HG02870 (cell line): ENCODE measurements at regions not wholly inside any gene's neighbourhood (a gene's known extent, or its start where the extent isn't known, plus 50 kb on each side); places are given as distances from the start of the nearest gene placed in this dataset.
"Not testable (repeated sequence)": the region's sequence is repeated elsewhere in the genome, so short reads cannot be mapped to it uniquely, and the experiment has no call there.

Source experiments
- ATAC-seq: cut with Tn5 transposase; IDR thresholded peaks from one replicate; pipeline ENCODE4 v1.9.1; 2021; ENCODE audit warnings: mild to moderate bottlenecking, moderate library complexity; ENCODE audit not compliant: unreplicated experiment

GRCh38 chr5:98231089-98231488 lies 542.4 kb upstream of the RGMB start:
- ATAC-seq, result no peak

GRCh38 chr5:98237794-98238193 lies 535.7 kb upstream of the RGMB start:
- not testable (repeated sequence) for ATAC-seq

- ATAC-seq, result no peak
Measured at GRCh38 chr5:98243972-98244371, 529.5 kb upstream of the RGMB start.

DNA sequence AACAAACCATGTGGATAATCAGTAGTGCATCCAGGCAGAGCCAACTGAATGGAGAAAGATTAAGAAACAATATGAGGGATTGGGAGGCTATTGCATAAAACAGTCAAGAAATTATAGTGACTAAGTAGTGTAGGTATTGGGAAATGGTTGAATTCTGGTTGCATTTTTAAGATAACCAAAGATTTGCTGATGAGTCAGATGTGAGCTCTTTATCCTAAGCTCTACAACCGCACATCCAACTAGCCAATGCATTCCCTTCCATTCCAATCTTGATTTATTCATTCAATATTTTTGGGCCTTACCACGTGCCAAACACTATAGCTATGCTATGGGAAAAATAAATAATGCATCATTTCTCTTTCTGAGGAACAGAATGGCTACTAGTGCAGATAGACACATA lies 524.5 kb upstream of the RGMB start:
- ATAC-seq, result no peak

- no peak for ATAC-seq
Measured at GRCh38 chr5:98258939-98259338, 514.5 kb upstream of the RGMB start.

DNA sequence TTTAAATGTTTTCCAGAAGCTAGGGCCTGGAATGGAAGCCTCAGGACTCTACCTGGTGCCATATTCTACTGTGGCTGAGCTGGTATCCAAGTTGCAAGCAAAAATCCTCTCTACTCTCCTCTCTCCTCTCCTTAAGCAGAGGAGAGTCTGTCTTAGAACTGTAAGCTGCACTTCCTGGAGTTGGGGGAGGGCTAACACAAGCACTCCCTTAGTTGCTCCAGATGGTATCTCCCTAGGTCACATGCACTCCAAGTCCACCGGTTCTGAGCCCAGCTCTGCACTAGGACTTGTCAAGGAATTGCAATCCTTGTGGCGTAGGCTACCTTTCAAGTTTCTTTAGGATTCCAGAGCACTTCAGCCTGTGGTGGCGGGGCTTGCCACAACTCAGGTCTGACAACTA lies 513.9 kb upstream of the RGMB start:
- no peak for ATAC-seq

DNA sequence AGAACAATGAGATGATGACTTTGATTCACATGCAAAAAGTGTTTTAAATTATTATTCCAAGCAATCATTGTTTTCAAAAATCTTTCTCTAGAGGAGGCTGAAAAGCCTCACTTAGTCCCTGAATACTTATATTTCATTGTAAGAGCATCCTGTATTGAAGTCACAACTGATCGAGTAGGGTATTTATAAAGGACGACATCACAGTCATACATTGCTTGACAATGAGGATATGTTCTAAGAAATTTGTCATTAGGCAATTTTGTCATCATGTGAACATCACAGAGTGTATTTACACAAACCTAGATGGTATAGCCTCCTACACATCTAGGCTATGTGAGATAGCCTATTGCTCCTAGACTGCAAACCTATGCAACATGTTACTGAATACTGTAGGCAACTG lies 510.4 kb upstream of the RGMB start:
- no peak for ATAC-seq

DNA sequence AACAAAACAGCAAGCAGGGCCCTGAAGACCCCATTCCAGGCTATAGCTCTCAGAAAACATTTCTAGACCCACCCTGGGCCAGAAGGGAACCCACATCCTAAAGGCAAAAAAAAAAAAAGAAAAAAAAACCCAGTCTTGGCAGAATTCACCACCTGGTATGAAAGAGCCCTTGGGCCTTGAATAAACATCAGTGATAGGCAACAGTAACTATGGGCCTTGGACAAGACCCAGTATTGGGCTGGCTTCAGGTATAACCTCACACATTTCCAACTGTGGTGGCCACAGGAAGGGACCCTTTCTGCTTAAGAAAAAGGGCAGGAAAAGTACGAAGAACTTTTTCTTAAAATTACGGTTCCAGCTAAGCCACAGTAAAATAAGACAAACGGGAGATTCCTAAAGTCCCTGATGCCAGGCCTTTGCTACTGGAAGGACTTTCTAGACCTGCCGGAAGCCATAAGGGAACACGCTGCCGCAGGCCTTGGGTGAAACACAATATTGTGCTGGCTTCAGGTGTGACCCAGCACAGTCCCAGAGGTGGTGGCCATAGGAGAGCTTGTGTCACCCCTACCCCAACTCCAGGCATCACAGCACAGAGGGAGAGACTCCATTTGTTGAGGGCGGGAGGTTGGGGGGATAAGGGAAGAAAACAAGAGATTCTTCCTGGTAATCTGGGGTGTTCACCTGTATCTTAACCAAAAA lies 505.2 kb upstream of the RGMB start:
- no peak for ATAC-seq

GRCh38 chr5:98275980-98276379 lies 497.5 kb upstream of the RGMB start:
- no peak for ATAC-seq

- no peak for ATAC-seq
Measured at GRCh38 chr5:98282521-98282920, 490.9 kb upstream of the RGMB start.

DNA sequence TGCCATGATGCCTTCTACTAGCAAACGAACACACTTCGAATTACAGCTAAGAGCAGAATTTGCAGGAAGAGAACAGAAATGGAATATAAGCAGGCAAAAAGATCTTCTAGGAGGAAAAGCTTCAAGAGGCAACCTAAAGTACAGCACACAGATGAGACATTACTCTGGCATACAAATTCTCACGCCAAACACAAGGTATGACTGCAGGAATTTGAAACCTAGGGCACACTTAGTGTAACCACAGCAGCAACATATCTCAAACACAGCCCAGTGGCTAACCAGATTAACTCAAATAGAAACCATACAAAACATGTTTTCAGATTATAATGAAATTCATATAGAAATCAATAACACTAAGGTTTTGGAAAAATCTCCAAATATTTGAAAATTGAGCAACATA lies 481.0 kb upstream of the RGMB start:
- ATAC-seq, result no peak

- ATAC-seq, result no peak
Measured at GRCh38 chr5:98296426-98296825, 477.0 kb upstream of the RGMB start.

- ATAC-seq, result no peak
Measured at GRCh38 chr5:98299435-98299834, 474.0 kb upstream of the RGMB start.

DNA sequence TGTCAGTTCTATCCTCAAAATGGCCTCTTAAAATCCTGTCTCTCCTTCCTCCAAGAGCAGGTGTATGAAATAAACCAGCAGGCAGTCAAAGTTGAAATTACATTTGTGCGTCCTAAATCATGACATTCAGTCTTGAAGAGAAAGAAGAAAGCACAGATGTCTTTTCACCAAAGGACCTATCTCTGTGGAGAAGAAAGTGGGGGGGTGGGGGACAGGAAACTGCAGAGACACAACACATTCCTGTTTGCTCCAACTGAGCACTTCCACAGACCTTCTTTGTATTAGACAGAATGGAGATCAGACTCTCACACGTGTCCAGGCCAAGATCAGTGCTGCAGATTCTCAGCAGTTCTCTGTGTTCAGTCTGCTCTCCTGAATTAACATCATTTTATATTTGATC lies 471.9 kb upstream of the RGMB start:
- no peak for ATAC-seq

DNA sequence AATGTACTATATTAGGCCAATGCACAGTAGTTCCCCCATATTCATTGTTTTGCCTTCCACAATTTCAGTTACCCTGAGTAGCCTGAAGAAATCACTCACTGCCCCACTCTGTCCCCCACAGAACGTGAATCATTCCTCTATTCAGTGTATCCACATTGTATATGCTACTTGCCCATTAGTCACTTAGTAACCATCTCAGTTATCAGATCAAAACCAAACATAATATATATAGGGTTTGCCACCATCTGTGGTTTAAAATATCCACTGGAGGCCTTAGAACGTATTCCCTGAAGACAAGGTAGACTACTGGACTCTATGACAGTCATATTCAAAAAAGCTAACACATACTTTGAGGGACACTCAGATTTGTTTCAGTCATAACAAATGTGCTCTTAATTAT lies 465.7 kb upstream of the RGMB start:
- no peak for ATAC-seq

GRCh38 chr5:98308231-98308630 lies 465.2 kb upstream of the RGMB start:
- ATAC-seq, result no peak

DNA sequence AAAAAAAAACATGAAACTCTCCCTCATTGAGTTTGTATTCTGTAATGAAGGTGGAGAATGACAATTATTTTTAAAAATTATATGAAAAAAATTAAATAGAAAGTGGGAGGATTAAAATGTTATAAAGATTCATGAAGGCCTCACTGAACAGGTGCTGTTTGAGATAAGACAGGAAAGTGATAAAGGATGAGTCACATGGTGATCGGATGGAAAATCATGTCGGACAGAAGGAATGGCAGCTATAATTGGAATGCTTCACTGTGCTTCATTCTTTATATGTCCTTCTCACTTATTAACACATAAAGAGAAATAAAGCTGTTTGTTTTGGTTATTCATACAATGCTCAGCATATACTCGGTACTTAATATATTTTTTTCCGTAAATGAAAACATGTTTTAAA lies 464.5 kb upstream of the RGMB start:
- ATAC-seq, result no peak

DNA sequence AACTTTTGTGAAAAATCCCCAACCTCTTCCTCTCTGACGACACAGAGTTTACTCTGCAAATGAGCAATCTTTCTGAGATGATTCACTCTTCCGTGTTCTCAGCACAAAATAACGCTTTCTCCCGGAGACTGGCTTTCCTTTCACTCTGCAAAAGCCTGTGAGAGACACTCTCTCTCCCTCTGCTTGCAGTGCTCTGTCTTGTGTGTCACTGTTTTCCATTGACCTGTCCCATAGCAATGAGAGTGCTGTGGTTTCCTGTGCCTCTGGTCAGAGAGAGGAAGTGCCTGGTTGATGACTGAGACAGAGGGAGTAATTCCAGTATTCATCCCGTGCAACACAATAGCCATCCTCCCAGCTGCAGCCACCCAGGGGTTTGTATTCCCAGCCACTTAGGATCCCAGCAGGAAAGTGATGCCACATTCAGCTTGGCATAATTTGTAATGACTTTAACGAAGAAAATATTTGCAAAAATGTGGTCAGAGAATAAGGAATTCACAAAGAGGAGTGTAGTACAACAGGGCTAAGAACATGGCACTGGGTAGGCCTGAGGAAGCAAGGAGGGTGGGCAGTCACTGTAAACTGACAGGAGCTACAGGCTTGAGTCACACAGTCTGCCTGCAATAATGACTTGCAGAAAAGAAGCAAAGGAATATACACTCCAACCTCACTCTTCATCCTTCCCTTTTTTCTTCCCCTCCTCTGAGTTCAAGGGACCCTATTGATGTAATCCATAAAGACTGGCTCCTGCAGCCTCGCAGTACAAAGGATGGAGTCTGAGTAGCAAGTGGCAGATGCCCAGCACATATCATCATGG lies 463.5 kb upstream of the RGMB start:
- peak; percentile 88 for ATAC-seq

GRCh38 chr5:98314292-98314691 lies 459.2 kb upstream of the RGMB start:
- ATAC-seq, result no peak

- no peak for ATAC-seq
Measured at GRCh38 chr5:98318386-98318785, 455.1 kb upstream of the RGMB start.

DNA sequence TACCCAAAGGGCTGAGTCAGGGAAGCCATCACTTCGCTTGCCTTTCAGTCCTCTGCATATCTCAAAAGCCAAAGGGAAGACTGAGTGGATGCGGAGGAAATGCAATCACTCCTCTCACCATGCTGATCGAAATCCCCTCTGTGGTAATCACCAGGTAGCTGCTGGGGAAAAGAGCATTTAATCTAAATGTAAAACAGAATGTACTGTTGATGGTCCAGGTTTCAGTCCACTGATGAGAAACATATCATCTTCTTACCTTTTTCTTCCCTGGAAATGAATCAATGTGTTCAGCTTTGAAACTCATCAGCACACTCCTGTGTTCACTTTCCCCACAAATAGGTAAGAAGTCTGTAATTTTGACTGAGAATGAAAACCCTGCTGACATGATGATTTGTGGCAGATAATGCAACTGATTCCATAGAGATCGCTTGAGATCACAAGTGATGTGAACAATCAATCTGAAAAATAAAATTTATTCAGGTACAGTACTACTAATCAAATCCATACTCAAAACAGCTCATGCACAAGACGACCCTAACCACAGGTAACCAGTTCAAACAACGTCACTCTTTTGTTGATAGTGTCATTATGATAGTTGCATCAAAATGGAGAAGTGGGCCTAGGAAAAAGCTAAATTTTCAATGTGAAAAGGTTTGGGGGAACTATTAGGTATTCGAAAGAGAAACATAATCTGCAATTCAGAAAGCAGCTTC lies 454.0 kb upstream of the RGMB start:
- ATAC-seq, result no peak

DNA sequence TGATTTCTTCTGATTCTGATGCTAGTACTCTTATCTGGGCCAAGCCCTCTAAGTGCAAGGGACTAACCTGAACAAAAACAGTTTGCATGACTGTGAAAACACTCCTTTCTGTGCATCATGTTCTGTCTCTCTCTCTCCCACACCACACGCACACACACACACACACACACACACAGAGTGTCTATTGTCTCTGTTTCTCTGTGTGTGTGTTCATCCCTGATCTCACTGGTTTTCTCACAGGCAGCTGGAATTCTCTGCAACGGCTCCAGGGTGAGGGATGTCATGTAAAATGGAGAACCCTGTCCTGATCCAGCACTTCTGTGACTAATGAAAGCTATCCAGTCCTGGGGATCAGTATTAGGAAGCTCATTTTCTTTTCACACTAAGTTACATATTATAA lies 453.1 kb upstream of the RGMB start:
- ATAC-seq, result no peak
